HG03432 (cell line): ENCODE measurements at regions not wholly inside any gene's neighbourhood (a gene's known extent, or its start where the extent isn't known, plus 50 kb on each side); places are given as distances from the start of the nearest gene placed in this dataset.
"Not testable (repeated sequence)": the region's sequence is repeated elsewhere in the genome, so short reads cannot be mapped to it uniquely, and the experiment has no call there.

Source experiments
- ATAC-seq: cut with Tn5 transposase; IDR thresholded peaks from one replicate; pipeline ENCODE4 v1.9.1; 2021; ENCODE audit warnings: mild to moderate bottlenecking, moderate library complexity; ENCODE audit not compliant: unreplicated experiment

DNA sequence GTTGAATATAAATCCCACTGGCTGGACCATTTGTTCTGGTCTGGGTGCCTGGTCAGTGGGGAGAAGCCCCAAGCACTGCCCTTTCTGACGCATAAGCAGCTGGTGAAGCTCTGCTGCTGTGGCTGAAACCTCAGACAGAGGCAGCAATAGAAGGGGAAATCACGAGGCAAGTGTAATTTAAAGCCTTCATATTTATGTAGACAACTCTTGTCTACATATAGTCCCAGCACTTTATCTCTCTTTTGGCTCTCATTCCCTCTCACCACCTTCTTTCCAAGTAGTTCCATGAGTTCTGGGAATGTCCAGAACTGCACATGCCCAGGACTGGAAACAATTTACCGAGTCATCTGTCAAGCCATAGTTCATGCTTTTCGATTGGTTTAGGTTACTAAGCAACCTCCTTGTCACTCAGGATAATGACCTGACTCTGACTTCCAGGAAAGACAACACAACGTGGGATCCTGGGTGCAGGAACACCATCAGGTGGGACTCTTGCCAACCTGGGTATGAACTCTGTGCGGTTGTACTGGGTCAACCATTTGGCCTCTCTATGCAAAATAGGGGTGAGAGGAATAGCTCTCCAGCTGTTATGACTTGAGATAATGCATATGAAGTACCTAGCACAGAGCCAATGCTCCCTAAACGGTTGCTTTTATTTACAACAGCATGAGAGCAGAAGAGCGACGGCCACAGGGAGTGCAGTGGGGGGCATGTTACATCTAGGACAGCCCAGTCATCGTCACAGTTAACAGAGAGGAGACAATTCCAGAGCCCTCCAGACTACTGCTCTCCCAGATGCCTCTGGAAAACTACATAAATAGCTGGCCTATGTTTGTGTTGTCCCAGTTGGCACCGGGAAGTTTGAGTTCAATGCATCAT, 321.9 kb downstream of the FOXO1 start:
- ATAC-seq = peak; percentile 77

GRCh38 chr13:40345149-40345514, 321.3 kb downstream of the FOXO1 start:
- ATAC-seq = no peak

DNA sequence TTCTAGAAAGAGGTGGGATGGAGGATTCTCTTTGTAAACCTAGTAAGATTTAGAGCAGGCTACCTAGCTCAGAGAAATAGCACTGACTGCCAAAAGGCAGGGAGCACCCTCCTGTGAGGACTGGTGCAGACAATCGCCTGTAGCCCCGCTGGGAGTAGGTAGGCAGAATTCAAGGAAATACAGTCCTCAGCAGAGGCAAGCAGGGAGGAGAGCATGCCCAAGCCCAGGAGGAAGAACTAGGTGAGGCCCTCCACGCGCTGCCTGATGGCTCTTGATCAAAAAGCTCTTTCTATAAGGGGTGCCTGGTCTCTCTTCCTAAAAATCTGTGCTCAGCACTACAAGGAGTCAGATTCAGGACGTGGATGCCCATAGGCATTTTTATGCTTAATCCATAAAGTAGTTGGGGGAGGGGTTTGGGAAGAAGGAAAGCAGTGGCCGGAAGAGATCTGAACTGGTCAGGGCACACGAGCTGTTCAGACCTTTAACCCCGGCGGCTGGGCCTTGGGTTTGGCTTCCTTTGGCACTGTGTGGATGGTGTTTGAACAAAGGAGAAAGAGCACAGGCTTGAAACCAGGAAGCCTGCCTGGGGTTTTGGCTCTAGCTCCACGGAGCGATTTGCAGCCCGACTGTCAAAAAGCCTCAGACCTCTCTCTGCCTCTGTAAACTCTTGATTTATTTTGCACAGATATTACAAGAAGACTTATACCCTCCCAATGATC, 320.6 kb downstream of the FOXO1 start:
- ATAC-seq = no peak

GRCh38 chr13:40346592-40346991, 319.8 kb downstream of the FOXO1 start:
- no peak for ATAC-seq

DNA sequence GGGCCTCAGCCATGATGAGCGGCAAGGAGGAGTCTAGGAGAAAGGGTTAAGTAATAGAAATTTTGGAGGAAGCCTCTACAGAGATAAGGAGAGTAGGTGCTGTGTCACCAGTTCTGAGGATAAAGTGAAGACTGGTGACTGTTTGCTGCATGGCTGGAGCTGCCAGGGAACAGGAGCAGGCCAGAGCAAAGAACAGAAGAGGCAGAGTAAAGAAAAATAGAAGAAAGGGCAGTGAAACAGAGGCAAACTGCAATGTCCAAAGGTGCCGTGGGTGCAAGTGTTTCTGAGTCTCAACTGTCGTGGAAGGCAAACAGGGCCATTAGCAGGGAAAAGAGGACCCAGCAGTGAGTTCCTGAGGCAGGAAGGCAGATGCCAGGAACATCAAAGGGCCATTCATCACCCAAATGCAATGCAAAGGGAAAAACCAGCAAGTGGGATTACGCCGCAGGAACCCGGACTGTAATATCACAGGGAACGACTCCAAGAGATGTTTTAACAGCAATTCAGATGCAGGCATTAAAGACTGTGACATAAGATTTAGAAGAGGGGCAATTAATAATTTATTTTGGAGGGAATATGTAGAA, 318.3 kb downstream of the FOXO1 start:
- ATAC-seq = no peak

GRCh38 chr13:40350283-40350992, 316.0 kb downstream of the FOXO1 start:
- ATAC-seq = no peak

DNA sequence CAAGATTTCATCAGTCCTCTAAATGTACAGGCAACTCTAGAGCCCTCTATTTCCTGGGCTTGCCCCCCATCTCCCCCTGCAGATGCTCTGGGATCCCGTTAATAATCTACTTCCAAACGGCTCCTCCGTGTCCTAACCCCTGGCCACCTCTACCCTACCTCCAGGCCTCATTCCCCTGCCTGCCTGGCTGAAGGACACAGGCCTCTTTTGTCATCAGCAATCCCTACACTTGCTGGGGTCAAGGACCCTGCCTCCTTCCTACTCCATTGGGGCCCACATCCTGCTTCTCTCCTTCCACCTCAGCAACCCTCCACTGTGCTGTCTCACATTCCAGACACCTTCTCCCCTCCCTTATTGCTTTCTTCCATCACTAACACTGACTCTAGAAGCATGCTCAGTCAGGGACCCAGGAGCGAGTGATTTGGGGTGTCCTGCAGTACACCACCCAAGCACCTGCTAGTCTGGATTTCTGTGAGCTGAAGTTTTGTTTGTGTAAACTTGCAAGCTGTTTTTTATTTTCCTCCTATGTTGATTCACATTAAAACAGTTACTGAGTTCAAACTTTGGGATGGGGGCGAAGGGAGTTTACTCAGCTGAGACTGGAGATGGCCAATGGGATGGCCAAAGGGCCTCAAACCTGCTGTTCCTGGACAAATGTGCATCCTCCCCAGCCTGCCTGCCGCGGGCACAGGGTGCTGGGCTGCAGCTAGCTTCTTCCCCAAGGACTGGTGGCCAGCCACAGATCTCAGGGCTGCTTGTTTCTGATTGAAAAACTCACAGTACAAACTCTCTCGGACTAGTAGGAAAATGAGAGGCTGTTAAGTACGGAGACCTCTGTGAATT, 314.7 kb downstream of the FOXO1 start:
- ATAC-seq = no peak

DNA sequence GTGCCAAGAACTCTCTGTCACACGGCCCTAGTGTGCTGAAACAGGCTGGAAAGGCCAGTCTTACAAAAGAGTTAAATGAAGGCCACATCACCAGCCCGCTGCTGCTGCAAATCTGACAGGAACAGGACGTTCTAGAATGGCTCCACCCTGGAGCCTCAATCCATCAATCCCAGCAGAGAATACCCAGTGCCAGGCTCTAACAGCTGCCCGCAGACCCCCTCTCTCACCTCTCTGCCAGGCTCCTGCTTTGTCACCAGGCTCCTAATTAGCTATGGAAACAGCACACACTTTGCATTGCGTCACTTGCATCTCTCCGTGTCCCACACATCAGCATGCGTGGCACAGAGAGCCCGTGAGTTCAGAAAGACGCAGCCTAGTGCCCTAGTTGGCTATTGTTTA, 314.1 kb downstream of the FOXO1 start:
- no peak for ATAC-seq

GRCh38 chr13:40352802-40353562, 313.5 kb downstream of the FOXO1 start:
- ATAC-seq = no peak

GRCh38 chr13:40355126-40355724, 311.2 kb downstream of the FOXO1 start:
- ATAC-seq = no peak

- no peak for ATAC-seq
These were observed 310.4 kb downstream of the FOXO1 start for GRCh38 chr13:40356011-40356410.

DNA sequence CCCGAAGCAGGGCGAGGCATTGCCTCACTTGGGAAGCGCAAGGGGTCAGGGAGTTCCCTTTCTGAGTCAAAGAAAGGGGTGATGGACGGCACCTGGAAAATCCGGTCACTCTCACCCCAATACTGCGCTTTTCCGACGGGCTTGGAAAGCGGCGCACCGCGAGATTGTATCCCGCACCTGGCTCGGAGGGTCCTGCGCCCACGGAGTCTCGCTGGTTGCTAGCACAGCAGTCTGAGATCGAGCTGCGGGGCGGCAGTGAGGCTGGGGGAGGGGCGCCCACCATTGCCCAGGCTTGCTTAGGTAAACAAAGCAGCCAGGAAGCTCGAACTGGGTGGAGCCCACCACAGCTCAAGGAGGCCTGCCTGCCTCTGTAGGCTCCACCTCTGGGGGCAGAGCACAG, 310.0 kb downstream of the FOXO1 start:
- not testable (repeated sequence) for ATAC-seq

GRCh38 chr13:40362502-40362901, 303.9 kb downstream of the FOXO1 start:
- ATAC-seq = no peak

DNA sequence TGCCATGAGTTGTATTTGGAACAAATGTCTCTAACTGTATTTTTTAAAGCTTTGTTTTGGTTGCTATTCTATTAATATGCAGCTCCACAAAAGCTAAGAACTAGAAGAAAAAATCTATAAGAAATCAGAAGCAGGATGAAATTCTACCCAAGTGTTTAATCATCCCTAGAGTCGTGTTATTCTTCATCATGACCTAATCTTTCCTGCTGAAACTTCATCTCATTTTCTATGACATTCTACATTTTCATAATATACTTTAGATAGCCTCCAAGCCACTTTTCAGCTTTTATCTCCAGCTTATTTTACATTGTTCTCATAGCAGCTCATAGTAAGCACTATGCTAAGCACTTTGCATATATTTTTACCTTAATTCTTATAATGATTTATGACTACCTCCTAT, 302.8 kb downstream of the FOXO1 start:
- ATAC-seq = no peak

GRCh38 chr13:40366119-40366518, 300.3 kb downstream of the FOXO1 start:
- no peak for ATAC-seq

GRCh38 chr13:40368127-40368891, 298.1 kb downstream of the FOXO1 start:
- no peak for ATAC-seq

GRCh38 chr13:40370661-40371060, 295.8 kb downstream of the FOXO1 start:
- no peak for ATAC-seq

DNA sequence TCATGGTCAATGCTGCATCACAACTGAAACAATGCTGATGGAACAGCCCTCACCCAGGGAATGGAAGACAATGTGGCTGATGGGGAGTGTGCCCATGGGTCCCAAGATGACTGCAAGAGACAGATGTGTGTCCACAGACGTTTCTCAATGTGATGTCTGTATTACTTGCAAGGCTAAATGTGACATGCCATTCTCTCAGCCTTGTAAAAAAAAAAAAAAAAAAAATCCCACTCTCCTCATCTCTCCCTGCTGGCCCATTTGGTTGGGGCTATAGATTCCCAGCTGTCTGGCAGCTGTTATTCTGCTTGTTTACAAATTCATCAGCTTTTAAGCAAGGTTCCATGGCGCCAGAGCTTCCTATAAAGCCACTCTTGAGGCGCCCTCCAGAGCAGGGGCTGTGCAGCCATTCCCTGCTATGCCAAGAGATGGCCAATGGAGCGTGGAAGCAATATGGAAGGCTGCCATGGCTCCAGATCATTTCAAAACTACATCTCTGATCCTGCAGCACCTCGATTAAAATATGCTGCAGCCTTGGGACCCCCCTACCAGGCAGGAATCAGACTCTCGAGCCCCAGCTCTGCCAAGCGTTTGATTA, 294.8 kb downstream of the FOXO1 start:
- no peak for ATAC-seq
